GM10248 (cell line): ENCODE measurements at regions not wholly inside any gene's neighbourhood (a gene's known extent, or its start where the extent isn't known, plus 50 kb on each side); places are given as distances from the start of the nearest gene placed in this dataset.

Source experiments
- CTCF ChIA-PET: fragments of 300-600 bp; sonication (Branson Sonifier 250); formaldehyde crosslinking; extraction: SDS; loops from one replicate; lab custom pipeline; 2021; ENCODE audit warnings: antibody characterized with exemption; lab: Yijun Ruan, JAX
- POLR2A ChIA-PET: fragments of 350-650 bp; sonication (Branson Sonifier 250); formaldehyde crosslinking; extraction: SDS; loops from one replicate; lab custom pipeline; 2020; ENCODE audit warnings: antibody characterized with exemption; lab: Yijun Ruan, JAX
- DNase-seq: peaks from one replicate; pipeline ENCODE4 v3.0.0; 2012; ENCODE audit errors: extremely low spot score
- CTCF ChIP-seq: IDR thresholded peaks from 2 replicates; pipeline ENCODE4 v1.5.1; 2012; ENCODE audit warnings: mild to moderate bottlenecking, low read depth; ENCODE audit errors: extremely low read depth, missing control alignments, control extremely low read depth

DNA sequence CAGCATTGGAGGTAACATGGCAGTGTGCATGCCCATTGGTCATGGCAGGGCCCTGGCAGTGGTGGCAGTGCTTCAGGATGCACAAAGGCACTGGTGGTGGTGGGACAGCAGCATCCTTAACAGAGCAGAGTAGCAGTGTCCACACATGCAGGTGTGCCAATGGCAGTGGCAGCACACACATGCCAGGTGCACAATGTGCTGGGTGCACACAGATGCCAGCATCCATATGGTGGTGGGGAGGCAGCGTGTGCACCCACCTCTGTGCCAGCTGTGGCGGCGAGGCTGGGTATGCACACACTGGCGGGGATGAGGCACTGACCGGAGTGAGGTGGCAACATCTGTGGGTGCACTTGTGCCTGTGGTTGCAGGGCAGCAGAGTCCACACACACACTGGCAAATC, 150.6 kb downstream of the SI start:
- ChIA-PET POLR2A (no interaction called here), CTCF (no interaction called here)
- no peak for TF ChIP-seq CTCF
- DNase-seq: no peak

GRCh38 chr3:164918905-164919304, 159.4 kb downstream of the SI start:
- POLR2A ChIA-PET: no interaction called here
- TF ChIP-seq CTCF: no peak
- no peak for DNase-seq
- CTCF ChIA-PET: no interaction called here

DNA sequence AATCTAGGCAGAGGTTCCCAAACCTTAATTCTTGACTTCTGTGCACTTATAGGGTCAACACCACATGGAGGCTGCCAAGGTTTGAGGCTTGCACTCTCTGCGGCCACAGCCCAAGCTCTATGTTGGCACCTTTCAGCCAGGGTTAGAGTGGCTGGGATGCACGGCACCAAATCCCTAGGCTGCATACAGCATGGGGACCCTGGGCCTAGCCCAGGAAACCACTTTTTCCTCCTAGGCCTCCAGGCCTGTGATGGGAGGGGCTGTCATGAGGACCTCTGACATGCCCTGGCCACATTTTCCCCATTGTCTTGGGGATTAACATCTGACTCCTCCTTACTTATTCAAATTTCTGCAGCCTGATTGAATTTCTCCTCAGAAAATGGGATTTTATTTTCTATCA, 165.4 kb downstream of the SI start:
- DNase-seq: no peak
- no peak for TF ChIP-seq CTCF
- ChIA-PET CTCF (interaction anchor here (1.1 kb wide), 1 partner anchor 12 kb away, joined by 3 read pairs; no protein-coding TSS in a partner anchor), POLR2A (no interaction called here)

GRCh38 chr3:164903820-164904451, 174.4 kb downstream of the SI start:
- CTCF ChIA-PET: no interaction called here
- DNase-seq: no peak
- POLR2A ChIA-PET: no interaction called here
- no peak for TF ChIP-seq CTCF

- DNase-seq: no peak
- CTCF ChIA-PET: no interaction called here
- POLR2A ChIA-PET: no interaction called here
- TF ChIP-seq CTCF: no peak
Observed at GRCh38 chr3:164897342-164897741, 181.0 kb downstream of the SI start.

GRCh38 chr3:164890061-164890460, 188.2 kb downstream of the SI start:
- ChIA-PET CTCF (interaction anchor here (1.7 kb wide), 1 partner anchor 9 kb away, joined by 5 read pairs; no protein-coding TSS in a partner anchor), POLR2A (no interaction called here)
- DNase-seq: no peak
- no peak for TF ChIP-seq CTCF
